ENCODE measurements at regions not wholly inside any gene's neighbourhood (a gene's known extent, or its start where the extent isn't known, plus 50 kb on each side); places are given as distances from the start of the nearest gene placed in this dataset.

GRCh38 chr11:98056945-98057344 is 963.8 kb upstream of the CNTN5 start (continued):
- TF ChIP-seq PRDM15 (CRISPR knock-in tag; IDR thresholded peaks at IDR 0.05): no peak
- TF ChIP-seq, protein P1, sequence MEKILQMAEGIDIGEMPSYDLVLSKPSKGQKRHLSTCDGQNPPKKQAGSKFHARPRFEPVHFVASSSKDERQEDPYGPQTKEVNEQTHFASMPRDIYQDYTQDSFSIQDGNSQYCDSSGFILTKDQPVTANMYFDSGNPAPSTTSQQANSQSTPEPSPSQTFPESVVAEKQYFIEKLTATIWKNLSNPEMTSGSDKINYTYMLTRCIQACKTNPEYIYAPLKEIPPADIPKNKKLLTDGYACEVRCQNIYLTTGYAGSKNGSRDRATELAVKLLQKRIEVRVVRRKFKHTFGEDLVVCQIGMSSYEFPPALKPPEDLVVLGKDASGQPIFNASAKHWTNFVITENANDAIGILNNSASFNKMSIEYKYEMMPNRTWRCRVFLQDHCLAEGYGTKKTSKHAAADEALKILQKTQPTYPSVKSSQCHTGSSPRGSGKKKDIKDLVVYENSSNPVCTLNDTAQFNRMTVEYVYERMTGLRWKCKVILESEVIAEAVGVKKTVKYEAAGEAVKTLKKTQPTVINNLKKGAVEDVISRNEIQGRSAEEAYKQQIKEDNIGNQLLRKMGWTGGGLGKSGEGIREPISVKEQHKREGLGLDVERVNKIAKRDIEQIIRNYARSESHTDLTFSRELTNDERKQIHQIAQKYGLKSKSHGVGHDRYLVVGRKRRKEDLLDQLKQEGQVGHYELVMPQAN (conservative IDR thresholded peaks at IDR 0.05): no peak
- TF ChIP-seq, protein P2, sequence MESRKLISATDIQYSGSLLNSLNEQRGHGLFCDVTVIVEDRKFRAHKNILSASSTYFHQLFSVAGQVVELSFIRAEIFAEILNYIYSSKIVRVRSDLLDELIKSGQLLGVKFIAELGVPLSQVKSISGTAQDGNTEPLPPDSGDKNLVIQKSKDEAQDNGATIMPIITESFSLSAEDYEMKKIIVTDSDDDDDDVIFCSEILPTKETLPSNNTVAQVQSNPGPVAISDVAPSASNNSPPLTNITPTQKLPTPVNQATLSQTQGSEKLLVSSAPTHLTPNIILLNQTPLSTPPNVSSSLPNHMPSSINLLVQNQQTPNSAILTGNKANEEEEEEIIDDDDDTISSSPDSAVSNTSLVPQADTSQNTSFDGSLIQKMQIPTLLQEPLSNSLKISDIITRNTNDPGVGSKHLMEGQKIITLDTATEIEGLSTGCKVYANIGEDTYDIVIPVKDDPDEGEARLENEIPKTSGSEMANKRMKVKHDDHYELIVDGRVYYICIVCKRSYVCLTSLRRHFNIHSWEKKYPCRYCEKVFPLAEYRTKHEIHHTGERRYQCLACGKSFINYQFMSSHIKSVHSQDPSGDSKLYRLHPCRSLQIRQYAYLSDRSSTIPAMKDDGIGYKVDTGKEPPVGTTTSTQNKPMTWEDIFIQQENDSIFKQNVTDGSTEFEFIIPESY (IDR thresholded peaks at IDR 0.05): no peak
- no peak for TF ChIP-seq IRF5 (IDR thresholded peaks at IDR 0.05; ENCODE audit: borderline replicate concordance)
- TF ChIP-seq, protein P3, sequence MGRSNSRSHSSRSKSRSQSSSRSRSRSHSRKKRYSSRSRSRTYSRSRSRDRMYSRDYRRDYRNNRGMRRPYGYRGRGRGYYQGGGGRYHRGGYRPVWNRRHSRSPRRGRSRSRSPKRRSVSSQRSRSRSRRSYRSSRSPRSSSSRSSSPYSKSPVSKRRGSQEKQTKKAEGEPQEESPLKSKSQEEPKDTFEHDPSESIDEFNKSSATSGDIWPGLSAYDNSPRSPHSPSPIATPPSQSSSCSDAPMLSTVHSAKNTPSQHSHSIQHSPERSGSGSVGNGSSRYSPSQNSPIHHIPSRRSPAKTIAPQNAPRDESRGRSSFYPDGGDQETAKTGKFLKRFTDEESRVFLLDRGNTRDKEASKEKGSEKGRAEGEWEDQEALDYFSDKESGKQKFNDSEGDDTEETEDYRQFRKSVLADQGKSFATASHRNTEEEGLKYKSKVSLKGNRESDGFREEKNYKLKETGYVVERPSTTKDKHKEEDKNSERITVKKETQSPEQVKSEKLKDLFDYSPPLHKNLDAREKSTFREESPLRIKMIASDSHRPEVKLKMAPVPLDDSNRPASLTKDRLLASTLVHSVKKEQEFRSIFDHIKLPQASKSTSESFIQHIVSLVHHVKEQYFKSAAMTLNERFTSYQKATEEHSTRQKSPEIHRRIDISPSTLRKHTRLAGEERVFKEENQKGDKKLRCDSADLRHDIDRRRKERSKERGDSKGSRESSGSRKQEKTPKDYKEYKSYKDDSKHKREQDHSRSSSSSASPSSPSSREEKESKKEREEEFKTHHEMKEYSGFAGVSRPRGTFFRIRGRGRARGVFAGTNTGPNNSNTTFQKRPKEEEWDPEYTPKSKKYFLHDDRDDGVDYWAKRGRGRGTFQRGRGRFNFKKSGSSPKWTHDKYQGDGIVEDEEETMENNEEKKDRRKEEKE (IDR thresholded peaks at IDR 0.05): no peak

Measured in GM12878 (cell line).